ENCODE measurements at regions not wholly inside any gene's neighbourhood (a gene's known extent, or its start where the extent isn't known, plus 50 kb on each side); places are given as distances from the start of the nearest gene placed in this dataset.

GRCh38 chr3:84096188-84096587 lies 862.6 kb upstream of the CADM2 start:
- DNase-seq (ENCODE audit: insufficient read length) = no peak
- FAIRE-seq = no peak
- TF ChIP-seq POLR2AphosphoS5 (IDR thresholded peaks at IDR 0.05; ENCODE audit: low read depth, low read length) (no peak), TAF1 (IDR thresholded peaks at IDR 0.05; ENCODE audit: borderline replicate concordance, low read depth, low read length) (no peak), POLR2A (IDR thresholded peaks at IDR 0.05; ENCODE audit: low read depth, low read length) (no peak)

- DNase-seq (ENCODE audit: insufficient read length) = no peak
- no peak for TF ChIP-seq TAF1 (IDR thresholded peaks at IDR 0.05; ENCODE audit: borderline replicate concordance, low read depth, low read length)
- TF ChIP-seq POLR2AphosphoS5 (IDR thresholded peaks at IDR 0.05; ENCODE audit: low read depth, low read length) = no peak
- TF ChIP-seq POLR2A (IDR thresholded peaks at IDR 0.05; ENCODE audit: low read depth, low read length) = no peak
- no peak for FAIRE-seq
Observed at GRCh38 chr3:84100861-84101260, 857.9 kb upstream of the CADM2 start.

GRCh38 chr3:84108442-84108971 lies 850.3 kb upstream of the CADM2 start:
- FAIRE-seq = no peak
- TF ChIP-seq TAF1 (IDR thresholded peaks at IDR 0.05; ENCODE audit: borderline replicate concordance, low read depth, low read length) (no peak), POLR2A (IDR thresholded peaks at IDR 0.05; ENCODE audit: low read depth, low read length) (no peak), POLR2AphosphoS5 (IDR thresholded peaks at IDR 0.05; ENCODE audit: low read depth, low read length) (no peak)
- no peak for DNase-seq (ENCODE audit: insufficient read length)

GRCh38 chr3:84109911-84110310 lies 848.9 kb upstream of the CADM2 start:
- DNase-seq (ENCODE audit: insufficient read length) (no peak), FAIRE-seq (no peak)
- TF ChIP-seq TAF1 (IDR thresholded peaks at IDR 0.05; ENCODE audit: borderline replicate concordance, low read depth, low read length) (no peak), POLR2AphosphoS5 (IDR thresholded peaks at IDR 0.05; ENCODE audit: low read depth, low read length) (no peak), POLR2A (IDR thresholded peaks at IDR 0.05; ENCODE audit: low read depth, low read length) (no peak)

GRCh38 chr3:84110787-84111186 lies 848.0 kb upstream of the CADM2 start:
- no peak for DNase-seq (ENCODE audit: insufficient read length)
- no peak for TF ChIP-seq POLR2A (IDR thresholded peaks at IDR 0.05; ENCODE audit: low read depth, low read length)
- TF ChIP-seq POLR2AphosphoS5 (IDR thresholded peaks at IDR 0.05; ENCODE audit: low read depth, low read length) = no peak
- no peak for TF ChIP-seq TAF1 (IDR thresholded peaks at IDR 0.05; ENCODE audit: borderline replicate concordance, low read depth, low read length)
- no peak for FAIRE-seq

GRCh38 chr3:84125201-84125721 lies 833.5 kb upstream of the CADM2 start:
- FAIRE-seq = no peak
- DNase-seq (ENCODE audit: insufficient read length) = no peak
- TF ChIP-seq POLR2A (IDR thresholded peaks at IDR 0.05; ENCODE audit: low read depth, low read length) (no peak), TAF1 (IDR thresholded peaks at IDR 0.05; ENCODE audit: borderline replicate concordance, low read depth, low read length) (no peak), POLR2AphosphoS5 (IDR thresholded peaks at IDR 0.05; ENCODE audit: low read depth, low read length) (no peak)

- DNase-seq (ENCODE audit: insufficient read length) (no peak), FAIRE-seq (no peak)
- TF ChIP-seq POLR2A (IDR thresholded peaks at IDR 0.05; ENCODE audit: low read depth, low read length) = no peak
- TF ChIP-seq POLR2AphosphoS5 (IDR thresholded peaks at IDR 0.05; ENCODE audit: low read depth, low read length) = no peak
- no peak for TF ChIP-seq TAF1 (IDR thresholded peaks at IDR 0.05; ENCODE audit: borderline replicate concordance, low read depth, low read length)
Observed at GRCh38 chr3:84125760-84126159, 833.0 kb upstream of the CADM2 start.

- FAIRE-seq = no peak
- no peak for TF ChIP-seq TAF1 (IDR thresholded peaks at IDR 0.05; ENCODE audit: borderline replicate concordance, low read depth, low read length)
- TF ChIP-seq POLR2A (IDR thresholded peaks at IDR 0.05; ENCODE audit: low read depth, low read length) = no peak
- TF ChIP-seq POLR2AphosphoS5 (IDR thresholded peaks at IDR 0.05; ENCODE audit: low read depth, low read length) = no peak
- no peak for DNase-seq (ENCODE audit: insufficient read length)
Observed at GRCh38 chr3:84126160-84126559, 832.6 kb upstream of the CADM2 start.

- FAIRE-seq (no peak), DNase-seq (ENCODE audit: insufficient read length) (no peak)
- TF ChIP-seq POLR2A (IDR thresholded peaks at IDR 0.05; ENCODE audit: low read depth, low read length) = no peak
- no peak for TF ChIP-seq POLR2AphosphoS5 (IDR thresholded peaks at IDR 0.05; ENCODE audit: low read depth, low read length)
- no peak for TF ChIP-seq TAF1 (IDR thresholded peaks at IDR 0.05; ENCODE audit: borderline replicate concordance, low read depth, low read length)
Observed at GRCh38 chr3:84128024-84128423, 830.8 kb upstream of the CADM2 start.

GRCh38 chr3:84136425-84136824 lies 822.4 kb upstream of the CADM2 start:
- no peak for FAIRE-seq
- TF ChIP-seq POLR2A (IDR thresholded peaks at IDR 0.05; ENCODE audit: low read depth, low read length) = no peak
- TF ChIP-seq POLR2AphosphoS5 (IDR thresholded peaks at IDR 0.05; ENCODE audit: low read depth, low read length) = no peak
- no peak for TF ChIP-seq TAF1 (IDR thresholded peaks at IDR 0.05; ENCODE audit: borderline replicate concordance, low read depth, low read length)
- DNase-seq (ENCODE audit: insufficient read length) = no peak

- TF ChIP-seq POLR2A (IDR thresholded peaks at IDR 0.05; ENCODE audit: low read depth, low read length) (no peak), TAF1 (IDR thresholded peaks at IDR 0.05; ENCODE audit: borderline replicate concordance, low read depth, low read length) (no peak), POLR2AphosphoS5 (IDR thresholded peaks at IDR 0.05; ENCODE audit: low read depth, low read length) (no peak)
- DNase-seq (ENCODE audit: insufficient read length) = no peak
- FAIRE-seq = no peak
Observed at GRCh38 chr3:84140631-84141030, 818.2 kb upstream of the CADM2 start.

- FAIRE-seq (no peak), DNase-seq (ENCODE audit: insufficient read length) (no peak)
- no peak for TF ChIP-seq TAF1 (IDR thresholded peaks at IDR 0.05; ENCODE audit: borderline replicate concordance, low read depth, low read length)
- TF ChIP-seq POLR2AphosphoS5 (IDR thresholded peaks at IDR 0.05; ENCODE audit: low read depth, low read length) = no peak
Observed at GRCh38 chr3:84141571-84141970, 817.2 kb upstream of the CADM2 start.

All from GM12892 (cell line).